Keratinocyte (primary cell): ENCODE measurements at regions not wholly inside any gene's neighbourhood (a gene's known extent, or its start where the extent isn't known, plus 50 kb on each side); places are given as distances from the start of the nearest gene placed in this dataset.

Experiments
- DNase-seq: peaks from one replicate; pipeline ENCODE4 v3.0.0-alpha.2; 2011; ENCODE audit warnings: low read depth, missing footprints, low spot score
- FAIRE-seq: peaks from 2 replicates; lab custom pipeline; 2011; peaks lifted over from hg19 to GRCh38; lab: Jason Lieb, UNC
- H2AFZ ChIP-seq: 2 replicates; pipeline ENCODE4 v1.6.0; 2012; ENCODE audit warnings: low read length, control low read depth, inconsistent platforms; ENCODE audit not compliant: control insufficient read depth
- H3K27ac ChIP-seq: 2 replicates; pipeline ENCODE4 v1.5.1; 2011; ENCODE audit warnings: low read length; ENCODE audit not compliant: control insufficient read depth, insufficient read depth
- H3K27me3 ChIP-seq: 3 replicates; pipeline ENCODE4 v1.6.0; 2011; ENCODE audit warnings: low read length; ENCODE audit not compliant: control insufficient read depth, insufficient read depth; ENCODE audit errors: extremely low read depth
- H3K36me3 ChIP-seq, 2 experiments: 2 replicates in 1 of 2; 3 replicates in 1 of 2; pipeline ENCODE4 v1.5.1; 2011; ENCODE audit warnings: low read length in 2 of 2, mild to moderate bottlenecking in 1 of 2; ENCODE audit not compliant: control insufficient read depth in 2 of 2, insufficient read depth in 2 of 2; ENCODE audit errors: extremely low read depth in 1 of 2
- H3K4me1 ChIP-seq: 3 replicates; pipeline ENCODE4 v1.5.1; 2011; ENCODE audit warnings: low read length; ENCODE audit not compliant: control insufficient read depth, insufficient read depth; ENCODE audit errors: extremely low read depth
- H3K4me2 ChIP-seq: 3 replicates; pipeline ENCODE4 v1.6.0; 2011; ENCODE audit warnings: low read depth, low read length; ENCODE audit not compliant: control insufficient read depth, insufficient read depth; ENCODE audit errors: extremely low read depth
- H3K4me3 ChIP-seq, 3 experiments: fragments of 200-600 bp in 1 of 3; sonication (generic) in 1 of 3; 2 replicates in 2 of 3; 3 replicates in 1 of 3; pipeline ENCODE4 v1.5.1; 2011 to 2016; ENCODE audit warnings: low read length in 3 of 3, mild to moderate bottlenecking in 3 of 3, control low read depth in 2 of 3, inconsistent platforms in 1 of 3, low read depth in 1 of 3, mixed read lengths in 1 of 3, mixed run types in 1 of 3, moderate library complexity in 1 of 3; ENCODE audit not compliant: control insufficient read depth in 2 of 3, insufficient read depth in 2 of 3; ENCODE audit errors: extremely low read depth in 1 of 3
- H3K79me2 ChIP-seq: 2 replicates; pipeline ENCODE4 v1.6.0; 2012; ENCODE audit warnings: low read length; ENCODE audit not compliant: control insufficient read depth, insufficient read depth
- H3K9ac ChIP-seq: 3 replicates; pipeline ENCODE4 v1.6.0; 2011; ENCODE audit warnings: low read length; ENCODE audit not compliant: control insufficient read depth, insufficient read depth; ENCODE audit errors: extremely low read depth
- H3K9me1 ChIP-seq: 3 replicates; pipeline ENCODE4 v1.6.0; 2011; ENCODE audit warnings: low read length; ENCODE audit not compliant: control insufficient read depth, insufficient read depth; ENCODE audit errors: extremely low read depth
- H3K9me3 ChIP-seq: 2 replicates; pipeline ENCODE4 v1.5.1; 2012; ENCODE audit warnings: low read depth, low read length; ENCODE audit not compliant: control insufficient read depth
- H4K20me1 ChIP-seq: 3 replicates; pipeline ENCODE4 v1.6.0; 2011; ENCODE audit warnings: low read length; ENCODE audit not compliant: control insufficient read depth, insufficient read depth; ENCODE audit errors: extremely low read depth
- EZH2 ChIP-seq: IDR thresholded peaks from one replicate; pipeline ENCODE4 v1.6.1; 2012; ENCODE audit warnings: inconsistent platforms, mild to moderate bottlenecking, low read length, moderate library complexity
- dilution Hi-C: fragments of 300-500 bp; cut with MboI; formaldehyde crosslinking; loops from one replicate; pipeline ENCODE4 v1.7.0; 2020; ENCODE audit warnings: low sequenced_read_pairs; ENCODE audit not compliant: extremely low pct_ligation_motif_present
- TF ChIP-seq, protein P1 (sequence below), 3 experiments: IDR thresholded peaks in 1 of 3; conservative IDR thresholded peaks in 1 of 3; optimal IDR thresholded peaks in 1 of 3; 2 replicates in 2 of 3; 3 replicates in 1 of 3; pipeline versions ENCODE3 to v1.5.1; 2011; ENCODE audit warnings: low read length in 3 of 3, mild to moderate bottlenecking in 3 of 3, moderate library complexity in 2 of 3, control low read depth in 1 of 3, inconsistent platforms in 1 of 3; ENCODE audit not compliant: insufficient read depth in 2 of 3; ENCODE audit errors: extremely low read depth in 1 of 3

- Histone ChIP-seq H2AFZ (no peak overlapping the region), H3K4me1 (peaks cover 12% of the 10 kb centered on the region), H3K27ac (no peak overlapping the region), H3K9ac (no peak overlapping the region), H3K9me3 (no peaks in the 10 kb centered on the region), H3K9me1 (no peaks in the 10 kb centered on the region), H4K20me1 (no peaks in the 10 kb centered on the region), H3K27me3 (no peaks in the 10 kb centered on the region), H3K4me3 (no peak overlapping the region), H3K4me2 (no peak overlapping the region), H3K36me3 (no peaks in the 10 kb centered on the region), H3K79me2 (no peaks in the 10 kb centered on the region)
- no peak for TF ChIP-seq EZH2
- TF ChIP-seq, protein P1, sequence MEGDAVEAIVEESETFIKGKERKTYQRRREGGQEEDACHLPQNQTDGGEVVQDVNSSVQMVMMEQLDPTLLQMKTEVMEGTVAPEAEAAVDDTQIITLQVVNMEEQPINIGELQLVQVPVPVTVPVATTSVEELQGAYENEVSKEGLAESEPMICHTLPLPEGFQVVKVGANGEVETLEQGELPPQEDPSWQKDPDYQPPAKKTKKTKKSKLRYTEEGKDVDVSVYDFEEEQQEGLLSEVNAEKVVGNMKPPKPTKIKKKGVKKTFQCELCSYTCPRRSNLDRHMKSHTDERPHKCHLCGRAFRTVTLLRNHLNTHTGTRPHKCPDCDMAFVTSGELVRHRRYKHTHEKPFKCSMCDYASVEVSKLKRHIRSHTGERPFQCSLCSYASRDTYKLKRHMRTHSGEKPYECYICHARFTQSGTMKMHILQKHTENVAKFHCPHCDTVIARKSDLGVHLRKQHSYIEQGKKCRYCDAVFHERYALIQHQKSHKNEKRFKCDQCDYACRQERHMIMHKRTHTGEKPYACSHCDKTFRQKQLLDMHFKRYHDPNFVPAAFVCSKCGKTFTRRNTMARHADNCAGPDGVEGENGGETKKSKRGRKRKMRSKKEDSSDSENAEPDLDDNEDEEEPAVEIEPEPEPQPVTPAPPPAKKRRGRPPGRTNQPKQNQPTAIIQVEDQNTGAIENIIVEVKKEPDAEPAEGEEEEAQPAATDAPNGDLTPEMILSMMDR (optimal IDR thresholded peaks at IDR 0.05 in 1 of 3, IDR thresholded peaks at IDR 0.05 in 1 of 3, conservative IDR thresholded peaks at IDR 0.05 in 1 of 3; ENCODE audit: extremely low read depth in 1 of 3, insufficient read depth in 2 of 3, low read length in 3 of 3) = no peak
- dilution Hi-C loops = no loop called here
- DNase-seq (no peak), FAIRE-seq (no peak)
Observed at GRCh38 chrX:8873102-8873501, 71.9 kb upstream of the FAM9A start.

GRCh38 chrX:8870411-8870810 lies 69.2 kb upstream of the FAM9A start:
- no peaks in the 10 kb centered on the region for H3K9me3 ChIP-seq
- H3K4me2 ChIP-seq = no peak overlapping the region
- no peak overlapping the region for H3K9ac ChIP-seq
- H3K27ac ChIP-seq = no peak overlapping the region
- H3K4me1 ChIP-seq = peaks cover 19% of the 10 kb centered on the region
- H4K20me1 ChIP-seq = no peaks in the 10 kb centered on the region
- no peak overlapping the region for H2AFZ ChIP-seq
- FAIRE-seq = no peak
- dilution Hi-C loops = no loop called here
- H3K9me1 ChIP-seq = no peaks in the 10 kb centered on the region
- DNase-seq = no peak
- H3K79me2 ChIP-seq = no peaks in the 10 kb centered on the region
- no peak overlapping the region for H3K4me3 ChIP-seq
- H3K27me3 ChIP-seq = no peaks in the 10 kb centered on the region
- TF ChIP-seq, protein P1 (optimal IDR thresholded peaks at IDR 0.05 in 1 of 3, IDR thresholded peaks at IDR 0.05 in 1 of 3, conservative IDR thresholded peaks at IDR 0.05 in 1 of 3; ENCODE audit: extremely low read depth in 1 of 3, insufficient read depth in 2 of 3, low read length in 3 of 3) = no peak
- no peak for TF ChIP-seq EZH2
- no peaks in the 10 kb centered on the region for H3K36me3 ChIP-seq
